Large intestine (tissue), 3 donors: ENCODE measurements at regions not wholly inside any gene's neighbourhood (a gene's known extent, or its start where the extent isn't known, plus 50 kb on each side); places are given as distances from the start of the nearest gene placed in this dataset.
"Not testable (repeated sequence)": the region's sequence is repeated elsewhere in the genome, so short reads cannot be mapped to it uniquely, and the experiment has no call there.

Experiments
- DNase-seq, 2 donors: peaks; one replicate each; pipeline versions ENCODE4 v3.0.0 to v3.0.0-alpha.2; 2013
- H3K27ac ChIP-seq: one replicate; pipeline ENCODE4 v1.5.1; 2013; ENCODE audit warnings: low read length
- H3K27me3 ChIP-seq: 2 replicates; pipeline ENCODE4 v1.6.1; 2013; ENCODE audit warnings: low read length; ENCODE audit not compliant: control insufficient read depth, insufficient read depth
- H3K36me3 ChIP-seq: 2 replicates; pipeline ENCODE4 v1.6.1; 2013; ENCODE audit warnings: low read length; ENCODE audit not compliant: control insufficient read depth, insufficient read depth
- H3K4me1 ChIP-seq: one replicate; pipeline ENCODE4 v1.6.1; 2013; ENCODE audit warnings: low read length; ENCODE audit not compliant: control insufficient read depth, insufficient read depth
- H3K4me3 ChIP-seq: one replicate; pipeline ENCODE4 v1.5.1; 2013; ENCODE audit warnings: low read length
- H3K9me3 ChIP-seq: one replicate; pipeline ENCODE4 v1.6.1; 2013; ENCODE audit warnings: mild to moderate bottlenecking, low read depth, low read length, moderate library complexity; ENCODE audit not compliant: control insufficient read depth
- WGBS: methylation state at CpG from one replicate; pipeline ENCODE4 v1.1.5; 2013; ENCODE audit warnings: low lambda C conversion rate; ENCODE audit not compliant: insufficient coverage; 5-methylcytosine and 5-hydroxymethylcytosine counted together

DNA sequence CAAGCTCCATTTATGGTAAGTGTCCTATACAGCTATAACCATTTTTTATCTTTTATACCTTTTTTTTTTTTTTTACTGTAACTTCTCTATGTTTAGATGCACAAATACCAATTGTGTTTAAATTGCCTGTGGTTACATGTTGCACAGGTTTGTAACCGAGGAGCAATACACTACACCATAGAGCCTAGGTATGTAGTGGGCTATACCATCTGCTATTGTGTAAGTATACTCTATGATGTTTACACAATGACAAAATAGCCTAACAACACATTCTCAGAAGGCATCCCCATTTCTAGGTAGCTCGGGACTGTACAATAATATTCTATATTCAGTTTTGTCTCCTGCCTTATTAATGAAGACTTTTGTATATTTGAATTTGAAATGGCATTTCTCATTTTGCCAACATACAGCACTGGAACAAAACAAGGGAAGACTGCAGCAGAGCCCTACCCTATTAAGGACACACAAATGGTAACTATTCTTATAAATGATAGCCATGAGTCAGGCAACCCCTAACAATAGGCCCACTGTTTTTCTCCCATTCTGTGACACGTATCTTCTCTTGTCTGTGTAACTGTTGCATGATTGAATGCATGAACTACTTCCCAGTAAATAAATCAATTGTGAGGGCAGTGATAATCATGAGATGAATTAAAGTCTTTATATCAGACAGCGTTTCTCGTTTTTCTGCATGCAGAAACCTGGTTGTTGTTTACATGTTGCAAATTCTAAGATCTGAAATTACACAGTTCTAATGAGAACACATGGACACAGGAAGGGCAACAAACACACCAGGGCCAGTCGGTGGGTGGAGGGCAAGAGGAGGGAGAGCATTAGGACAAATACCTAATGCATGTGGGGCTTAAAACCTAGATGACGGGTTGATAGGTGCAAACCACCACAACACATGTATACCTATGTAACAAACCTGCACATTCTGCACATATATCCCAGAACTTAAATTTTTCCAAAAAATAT lies 173.9 kb downstream of the EPM2A start:
- H3K4me1 ChIP-seq = no peaks in the 10 kb centered on the region
- no peaks in the 10 kb centered on the region for H3K9me3 ChIP-seq
- no peak overlapping the region for H3K27ac ChIP-seq
- H3K36me3 ChIP-seq = no peaks in the 10 kb centered on the region
- H3K4me3 ChIP-seq = no peak overlapping the region
- no peaks in the 10 kb centered on the region for H3K27me3 ChIP-seq
- DNase-seq = no peak
- 90% methylated on average over 3 of the region's 7 CpGs for WGBS

DNA sequence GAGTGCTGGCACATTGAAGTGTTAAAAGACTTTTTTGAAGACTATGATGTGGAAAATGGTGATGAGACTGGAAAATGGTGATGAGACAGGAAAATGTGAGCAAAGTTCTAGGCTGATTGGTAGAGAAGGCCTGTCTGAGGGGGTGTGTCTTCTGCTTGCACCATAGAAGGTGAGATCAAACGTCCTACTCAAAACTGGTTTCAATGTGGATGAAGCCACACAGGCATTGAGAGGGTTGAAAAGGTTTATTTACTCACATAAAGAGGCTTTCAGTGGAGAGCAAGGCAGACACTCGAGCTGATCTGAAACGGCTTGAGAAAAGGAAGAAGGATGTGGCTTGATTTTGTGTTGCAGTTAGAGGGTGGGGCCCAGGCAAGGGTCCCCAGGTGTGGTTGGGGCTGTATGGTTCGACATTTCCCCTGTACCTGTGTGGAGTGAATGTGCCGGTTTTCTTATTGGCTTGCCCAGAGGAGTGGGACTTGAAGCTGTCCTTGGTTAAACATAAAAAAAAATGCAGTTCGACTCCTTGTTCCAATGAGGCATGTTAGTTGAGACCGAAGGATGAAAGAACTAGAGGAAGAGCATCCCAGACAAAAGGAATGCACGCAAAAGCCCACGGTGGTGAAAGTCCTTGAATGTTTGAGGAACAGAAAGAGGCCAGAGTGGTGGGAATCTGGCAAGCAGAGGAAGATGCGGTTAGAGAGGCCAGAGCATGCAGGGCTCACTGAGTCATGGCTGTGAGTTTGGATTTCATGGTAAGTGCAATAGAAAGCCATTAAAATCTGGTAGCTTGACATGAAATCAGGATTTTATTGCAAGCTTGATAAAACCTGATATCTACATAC lies 172.3 kb downstream of the EPM2A start:
- no peaks in the 10 kb centered on the region for H3K9me3 ChIP-seq
- no peak overlapping the region for H3K27ac ChIP-seq
- 85% methylated on average over 4 of the region's 10 CpGs for WGBS
- no peak overlapping the region for H3K4me3 ChIP-seq
- no peaks in the 10 kb centered on the region for H3K27me3 ChIP-seq
- no peak for DNase-seq
- no peaks in the 10 kb centered on the region for H3K4me1 ChIP-seq
- no peaks in the 10 kb centered on the region for H3K36me3 ChIP-seq

DNA sequence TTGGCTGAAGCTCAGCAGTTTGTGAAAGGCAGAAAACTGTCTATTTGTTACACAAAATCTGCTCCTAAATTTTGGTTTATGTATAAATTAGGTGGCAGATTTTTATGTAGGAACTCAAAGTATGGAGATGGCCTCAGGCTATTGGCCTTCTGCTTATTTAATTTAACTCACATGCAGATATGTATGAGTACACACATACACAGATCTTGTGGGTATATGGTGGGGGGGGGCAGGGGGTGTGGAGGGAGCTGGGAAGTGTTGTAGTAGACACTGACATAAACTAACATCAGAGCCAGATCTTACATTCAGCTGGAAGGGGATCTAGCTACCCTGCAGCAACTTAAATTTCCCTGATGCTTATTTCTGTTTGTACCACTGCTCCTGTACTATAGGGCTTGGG lies 170.8 kb downstream of the EPM2A start:
- no peaks in the 10 kb centered on the region for H3K4me1 ChIP-seq
- no peak overlapping the region for H3K4me3 ChIP-seq
- no peaks in the 10 kb centered on the region for H3K36me3 ChIP-seq
- H3K27ac ChIP-seq = no peak overlapping the region
- H3K27me3 ChIP-seq = no peaks in the 10 kb centered on the region
- no peak for DNase-seq
- H3K9me3 ChIP-seq = no peaks in the 10 kb centered on the region

DNA sequence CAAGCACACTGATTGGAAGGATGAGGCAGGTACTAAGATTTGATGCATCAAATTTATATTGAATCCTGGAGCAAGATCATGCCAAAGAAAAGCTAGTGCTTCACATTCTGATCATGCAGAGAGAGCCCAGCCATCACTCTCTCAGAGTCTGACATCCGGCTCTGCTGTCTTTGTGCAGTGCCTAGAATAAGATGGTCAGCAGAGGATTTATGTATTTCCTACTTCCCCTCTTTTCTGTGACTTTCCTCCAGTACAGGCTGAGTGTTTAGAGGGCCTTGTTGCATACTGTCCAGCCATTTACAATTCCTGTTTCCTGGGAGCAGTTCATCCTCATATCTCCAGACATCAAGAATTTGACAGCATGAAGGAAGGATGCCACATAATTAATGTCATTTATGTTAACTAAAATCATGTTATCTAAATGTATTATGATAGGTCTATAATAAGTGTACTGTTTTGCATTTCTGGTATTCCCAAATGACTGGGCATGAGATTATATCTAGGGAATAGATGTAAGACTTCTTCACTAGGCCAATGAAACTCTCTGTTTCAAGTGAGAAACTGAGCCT lies 167.6 kb downstream of the EPM2A start:
- no peaks in the 10 kb centered on the region for H3K27me3 ChIP-seq
- no peaks in the 10 kb centered on the region for H3K4me1 ChIP-seq
- no peak for DNase-seq
- no peaks in the 10 kb centered on the region for H3K9me3 ChIP-seq
- no peaks in the 10 kb centered on the region for H3K36me3 ChIP-seq
- H3K4me3 ChIP-seq = no peak overlapping the region
- no CpG with 5 or more reads among the region's 1 CpG for WGBS
- no peak overlapping the region for H3K27ac ChIP-seq

GRCh38 chr6:145569140-145569539 lies 166.2 kb downstream of the EPM2A start:
- no peak overlapping the region for H3K27ac ChIP-seq
- WGBS = 100% methylated on average over 1 of the region's 3 CpGs
- H3K36me3 ChIP-seq = no peaks in the 10 kb centered on the region
- no peaks in the 10 kb centered on the region for H3K4me1 ChIP-seq
- H3K9me3 ChIP-seq = no peaks in the 10 kb centered on the region
- no peak for DNase-seq
- no peak overlapping the region for H3K4me3 ChIP-seq
- H3K27me3 ChIP-seq = no peaks in the 10 kb centered on the region

GRCh38 chr6:145570336-145570735 lies 165.0 kb downstream of the EPM2A start:
- H3K27me3 ChIP-seq, DNase-seq, H3K4me1 ChIP-seq, H3K27ac ChIP-seq, H3K4me3 ChIP-seq, H3K9me3 ChIP-seq, H3K36me3 ChIP-seq: not testable (repeated sequence)
- 100% methylated on average over 1 of the region's 1 CpG for WGBS

GRCh38 chr6:145574269-145574668 lies 161.1 kb downstream of the EPM2A start:
- not testable (repeated sequence) for H3K36me3 ChIP-seq, H3K4me3 ChIP-seq, H3K27ac ChIP-seq, H3K9me3 ChIP-seq, H3K27me3 ChIP-seq, DNase-seq, H3K4me1 ChIP-seq
- WGBS = no CpG with 5 or more reads among the region's 1 CpG
